ENCODE measurements at regions not wholly inside any gene's neighbourhood (a gene's known extent, or its start where the extent isn't known, plus 50 kb on each side); places are given as distances from the start of the nearest gene placed in this dataset. TPM values are rescaled to one million over a fixed set of nuclear protein-coding genes. Genes with fewer than 3 reads are reported as not detected.
A peak's percentile ranks its signal among the peaks of the same experiment; 100 is the strongest.

GRCh38 chr2:173854141-173854540, 111.0 kb downstream of the SP3 start:
- no peak for DNase-seq (ENCODE audit: low read depth)

DNA sequence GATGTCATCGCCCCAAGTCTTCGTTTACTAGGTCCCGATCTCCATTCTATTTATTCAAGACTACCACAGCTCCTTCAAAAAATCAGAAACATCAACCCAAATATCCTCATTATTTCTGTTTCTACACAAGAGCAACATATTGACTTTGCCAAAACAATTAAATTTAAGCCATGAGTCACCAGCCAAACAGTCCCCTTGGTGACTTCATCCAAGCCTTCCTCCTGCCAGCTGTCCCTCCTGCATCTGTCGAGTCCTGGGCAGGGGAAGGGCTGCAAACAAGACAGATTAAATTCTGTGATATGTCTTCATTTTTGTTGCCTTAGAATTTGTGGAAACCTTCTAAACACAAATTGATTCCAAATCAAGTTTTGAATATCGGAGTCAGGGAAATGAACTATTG, 110.3 kb downstream of the SP3 start:
- peak; percentile 63 for DNase-seq (ENCODE audit: low read depth)
- TF ChIP-seq CTCF (IDR thresholded peaks at IDR 0.05; ENCODE audit: insufficient read depth, low read length) = no peak
- no peak overlapping the region for H3K4me3 ChIP-seq (ENCODE audit: low read depth, low read length)

More at GRCh38 chr2:173854141-173854540, 111.0 kb downstream of the SP3 start:
- no peak for TF ChIP-seq CTCF (IDR thresholded peaks at IDR 0.05; ENCODE audit: insufficient read depth, low read length)
- H3K4me3 ChIP-seq (ENCODE audit: low read depth, low read length) = no peak overlapping the region

DNA sequence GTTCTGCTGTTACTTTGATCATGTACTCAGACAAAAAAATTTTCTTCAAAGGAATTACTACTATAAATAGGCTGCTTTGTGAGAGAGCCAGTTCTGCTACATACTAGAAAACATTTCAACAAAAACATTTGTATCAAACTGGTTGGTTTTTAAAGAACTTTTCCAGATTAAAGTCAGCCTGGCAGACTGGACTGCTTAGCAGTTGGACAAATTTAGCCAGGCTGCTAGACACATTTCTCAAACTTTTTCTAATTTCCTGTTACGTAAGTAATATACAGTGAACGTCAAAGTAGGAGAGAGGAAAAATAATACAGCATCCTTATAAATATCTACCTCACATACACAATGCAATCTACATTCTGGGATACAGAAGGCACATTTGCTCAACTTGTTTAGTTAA, 109.5 kb downstream of the SP3 start:
- H3K4me3 ChIP-seq (ENCODE audit: low read depth, low read length) = no peak overlapping the region
- peak; percentile 60 for DNase-seq (ENCODE audit: low read depth)
- no peak for TF ChIP-seq CTCF (IDR thresholded peaks at IDR 0.05; ENCODE audit: insufficient read depth, low read length)

Small RNAs in the stretch of these regions (small RNA-seq; reads per million reads assigned to genes)
- not detected for gene AC013410.2
